CD4-positive, alpha-beta T cell treated with Interleukin-1 beta for 1 hour (primary cell): ENCODE measurements at regions not wholly inside any gene's neighbourhood (a gene's known extent, or its start where the extent isn't known, plus 50 kb on each side); places are given as distances from the start of the nearest gene placed in this dataset.

ENCODE experiments used
- DNase-seq, 2 donors: peaks; one replicate each; pipeline ENCODE4 v3.0.0-alpha.2; 2020 to 2022

- no peak for DNase-seq
Observed at GRCh38 chr3:14338898-14339458, 63.4 kb upstream of the SLC6A6 start.

GRCh38 chr3:14340960-14341708, 61.3 kb upstream of the SLC6A6 start:
- no peak for DNase-seq

GRCh38 chr3:14343338-14344112, 58.9 kb upstream of the SLC6A6 start:
- no peak for DNase-seq

GRCh38 chr3:14344351-14344750, 58.1 kb upstream of the SLC6A6 start:
- no peak for DNase-seq

GRCh38 chr3:14345496-14346150, 56.8 kb upstream of the SLC6A6 start:
- no peak for DNase-seq

GRCh38 chr3:14346191-14346590, 56.2 kb upstream of the SLC6A6 start:
- DNase-seq, result no peak

- DNase-seq, result no peak
Observed at GRCh38 chr3:14346642-14347041, 55.8 kb upstream of the SLC6A6 start.

- no peak for DNase-seq
Observed at GRCh38 chr3:14347110-14347509, 55.3 kb upstream of the SLC6A6 start.

- DNase-seq, result no peak
Observed at GRCh38 chr3:14351617-14352001, 50.8 kb upstream of the SLC6A6 start.

- peak in 1 of 2 donors; percentile 25 for DNase-seq
Observed at GRCh38 chr3:14352002-14352627, 50.3 kb upstream of the SLC6A6 start.
